SK-N-SH (cell line): ENCODE measurements at regions not wholly inside any gene's neighbourhood (a gene's known extent, or its start where the extent isn't known, plus 50 kb on each side); places are given as distances from the start of the nearest gene placed in this dataset.

ENCODE experiments used
- CTCF ChIA-PET: fragments of 300-600, 350-600 bp; formaldehyde crosslinking; extraction: SDS; loops from one replicate; lab custom pipeline; 2021; lab: Yijun Ruan, JAX
- POLR2A ChIA-PET: fragments of 350-600 bp; sonication (Branson Sonifier 250); formaldehyde crosslinking; extraction: SDS; loops from one replicate; lab custom pipeline; 2020; ENCODE audit warnings: antibody characterized with exemption, inconsistent platforms; lab: Yijun Ruan, JAX
- DNase-seq: peaks from one replicate; pipeline ENCODE4 v3.0.0; 2012
- H2AFZ ChIP-seq: fragments of 200-600 bp; sonication (generic); 2 replicates; pipeline ENCODE4 v1.8.1; 2016; ENCODE audit warnings: antibody characterized with exemption, mild to moderate bottlenecking, low read depth
- H3F3A ChIP-seq: fragments of 200-600 bp; sonication (generic); replicated peaks from 2 replicates; pipeline ENCODE3; 2016; ENCODE audit warnings: antibody characterized with exemption, mild to moderate bottlenecking; ENCODE audit not compliant: insufficient read depth
- H3K27ac ChIP-seq, 2 experiments: fragments of 200-500 bp in 1 of 2; fragments of 200-600 bp in 1 of 2; sonication (Bioruptor generic) in 1 of 2; sonication (generic), shearing (Covaris generic) in 1 of 2; 2 replicates each; pipeline versions ENCODE4 v1.5.1 to v1.6.1; 2014 to 2016; ENCODE audit warnings: low read depth in 2 of 2, inconsistent platforms in 1 of 2, low read length in 1 of 2, mild to moderate bottlenecking in 1 of 2, mixed read lengths in 1 of 2
- H3K27me3 ChIP-seq: fragments of 200-600 bp; sonication (generic), shearing (Covaris generic); 2 replicates; pipeline ENCODE4 v1.6.1; 2016; ENCODE audit warnings: mixed run types; ENCODE audit not compliant: insufficient read depth
- H3K36me3 ChIP-seq, 2 experiments: fragments of 200-500 bp in 1 of 2; fragments of 200-600 bp in 1 of 2; sonication (Bioruptor generic) in 1 of 2; sonication (generic) in 1 of 2; replicated peaks in 1 of 2; 2 replicates each; pipeline versions ENCODE3 to v1.5.1; 2014 to 2016; ENCODE audit warnings: low read length in 1 of 2, mild to moderate bottlenecking in 1 of 2; ENCODE audit not compliant: insufficient read depth in 2 of 2, control insufficient read depth in 1 of 2
- H3K4me1 ChIP-seq, 2 experiments: fragments of 200-500 bp in 1 of 2; fragments of 200-600 bp in 1 of 2; sonication (Bioruptor generic) in 1 of 2; sonication (generic), shearing (Covaris generic) in 1 of 2; 2 replicates each; pipeline versions ENCODE4 v1.5.1 to v1.6.1; 2014 to 2016; ENCODE audit warnings: low read depth in 1 of 2, low read length in 1 of 2, mixed run types in 1 of 2; ENCODE audit not compliant: insufficient read depth in 2 of 2, control insufficient read depth in 1 of 2
- H3K4me2 ChIP-seq: fragments of 200-600 bp; sonication (generic), shearing (Covaris generic); 2 replicates; pipeline ENCODE4 v1.6.1; 2017; ENCODE audit warnings: mixed run types
- H3K4me3 ChIP-seq, 2 experiments: fragments of 200-500 bp in 1 of 2; fragments of 200-600 bp in 1 of 2; sonication (Bioruptor generic) in 1 of 2; sonication (generic), shearing (Covaris generic) in 1 of 2; 2 replicates each; pipeline versions ENCODE4 v1.5.1 to v1.8.1; 2014 to 2016; ENCODE audit warnings: low read depth in 2 of 2, inconsistent platforms in 1 of 2, low read length in 1 of 2, mild to moderate bottlenecking in 1 of 2, mixed read lengths in 1 of 2, moderate library complexity in 1 of 2
- H3K79me2 ChIP-seq: fragments of 200-600 bp; sonication (generic); 2 replicates; pipeline ENCODE4 v1.8.1; 2017; ENCODE audit warnings: mild to moderate bottlenecking; ENCODE audit not compliant: insufficient read depth
- H3K9ac ChIP-seq: fragments of 200-600 bp; sonication (generic); 2 replicates; pipeline ENCODE4 v1.6.1; 2017; ENCODE audit warnings: mixed run types
- H3K9me2 ChIP-seq: fragments of 200-600 bp; sonication (generic); 2 replicates; pipeline ENCODE4 v1.6.1; 2017; ENCODE audit warnings: mixed run types
- H3K9me3 ChIP-seq: fragments of 200-600 bp; sonication (generic); 2 replicates; pipeline ENCODE4 v1.6.1; 2017; ENCODE audit warnings: mixed run types, mild to moderate bottlenecking, moderate library complexity
- H4K20me1 ChIP-seq: fragments of 200-600 bp; sonication (generic); 2 replicates; pipeline ENCODE4 v1.6.1; 2017; ENCODE audit warnings: mild to moderate bottlenecking, mixed run types; ENCODE audit not compliant: insufficient read depth
- ELF1 ChIP-seq: IDR thresholded peaks from 2 replicates; pipeline ENCODE4 v1.4.0; 2012
- EP300 ChIP-seq, 2 experiments: IDR thresholded peaks; 2 replicates each; pipeline versions ENCODE4 v1.4.0 to v1.6.1; 2012; ENCODE audit warnings: borderline replicate concordance in 1 of 2, low read depth in 1 of 2, low read length in 1 of 2
- EZH2phosphoT487 ChIP-seq: fragments of 200-600 bp; sonication (generic); IDR thresholded peaks from 2 replicates; pipeline ENCODE4 v1.6.1; 2017; ENCODE audit warnings: low read depth, mixed run types, mild to moderate bottlenecking, antibody characterized with exemption, moderate library complexity, borderline replicate concordance
- FOXJ3 ChIP-seq: sonication (generic); formaldehyde crosslinking; IDR thresholded peaks from 2 replicates; pipeline ENCODE4 v1.5.1; 2020; ENCODE audit warnings: mild to moderate bottlenecking, missing genetic modification reagents
- FOXM1 ChIP-seq: IDR thresholded peaks from 2 replicates; pipeline ENCODE4 v1.4.0; 2012; ENCODE audit warnings: low read depth, mild to moderate bottlenecking
- GATA2 ChIP-seq: sonication (generic); formaldehyde crosslinking; IDR thresholded peaks from 2 replicates; pipeline ENCODE4 v1.5.0; 2020; ENCODE audit warnings: mild to moderate bottlenecking, missing genetic modification reagents
- NFIC ChIP-seq: IDR thresholded peaks from 2 replicates; pipeline ENCODE4 v1.4.0; 2012; ENCODE audit warnings: borderline replicate concordance
- PBX3 ChIP-seq: IDR thresholded peaks from 2 replicates; pipeline ENCODE4; 2012
- POLR2AphosphoS5 ChIP-seq: IDR thresholded peaks from 2 replicates; pipeline ENCODE4 v1.6.1; 2012; ENCODE audit warnings: low read depth, low read length
- RXRA ChIP-seq: IDR thresholded peaks from 2 replicates; pipeline ENCODE4 v1.4.0; 2012; ENCODE audit warnings: low read depth, mild to moderate bottlenecking, borderline replicate concordance
- SMC3 ChIP-seq: IDR thresholded peaks from 2 replicates; pipeline ENCODE4 v1.6.1; 2012; ENCODE audit warnings: low read depth, low read length, improper control_type of control experiment
- TAF1 ChIP-seq: IDR thresholded peaks from 2 replicates; pipeline ENCODE4 v1.6.1; 2012; ENCODE audit warnings: low read depth, mild to moderate bottlenecking, low read length, moderate library complexity, borderline replicate concordance
- TEAD4 ChIP-seq: IDR thresholded peaks from 2 replicates; pipeline ENCODE4 v1.4.0; 2012; ENCODE audit warnings: mild to moderate bottlenecking, borderline replicate concordance; ENCODE audit not compliant: insufficient read depth
- WGBS: methylation state at CpG from one replicate; pipeline ENCODE4 v1.1.6; 2017; ENCODE audit warnings: low lambda C conversion rate; 5-methylcytosine and 5-hydroxymethylcytosine counted together
- TF ChIP-seq, protein P1 (sequence below): fragments of 150-350 bp; IDR thresholded peaks from 2 replicates; pipeline ENCODE4 v1.6.1; 2017; ENCODE audit warnings: antibody characterized with exemption, low read length, low read depth, borderline replicate concordance
- TF ChIP-seq, protein P2 (sequence below): fragments of 200-600 bp; sonication (generic); IDR thresholded peaks from 2 replicates; pipeline ENCODE4 v1.6.1; 2017; ENCODE audit warnings: antibody characterized with exemption, mild to moderate bottlenecking, moderate library complexity
- TF ChIP-seq, protein P3 (sequence below): IDR thresholded peaks from 2 replicates; pipeline ENCODE4 v1.4.0; 2012; ENCODE audit warnings: low read depth

DNA sequence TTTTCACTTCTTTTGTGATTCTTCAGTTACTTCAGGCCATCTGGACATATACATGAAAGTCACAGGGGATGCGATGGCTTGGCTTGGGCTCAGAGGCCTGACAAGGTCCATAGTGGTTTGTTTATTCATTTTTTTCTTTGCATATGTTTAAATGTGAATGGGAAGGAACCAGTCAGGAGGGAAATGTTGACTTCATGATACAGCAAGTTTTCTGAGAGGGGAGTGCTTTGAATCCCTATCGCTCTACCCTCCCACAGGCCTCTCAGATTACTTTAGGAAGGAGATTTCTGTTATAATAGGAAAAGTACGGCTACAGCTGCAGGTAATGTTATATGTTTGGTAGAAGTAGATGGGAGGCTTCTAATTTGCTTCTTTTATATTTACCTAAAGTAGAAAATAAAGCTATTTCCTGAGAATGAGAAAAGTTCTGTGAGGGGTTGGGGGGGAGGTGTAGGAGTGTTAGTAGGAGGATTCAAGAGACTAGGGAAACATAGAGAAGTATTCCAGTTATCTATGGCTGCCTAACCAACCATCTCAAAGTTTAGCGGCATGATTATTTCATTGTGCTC lies 322.9 kb downstream of the RAPGEF2 start:
- no peaks in the 10 kb centered on the region for H3K36me3 ChIP-seq
- H3K4me1 ChIP-seq: peaks cover 0 to 5% of the 10 kb centered on the region in 2 experiments; a peak in 1 of 4 replicates
- no peak for TF ChIP-seq PBX3
- no peak for TF ChIP-seq EZH2phosphoT487
- TF ChIP-seq FOXM1: no peak
- no peak for TF ChIP-seq EP300 (IDR thresholded peaks at IDR 0.05; ENCODE audit: borderline replicate concordance in 1 of 2, low read depth in 1 of 2, low read length in 1 of 2)
- TF ChIP-seq, protein P1, sequence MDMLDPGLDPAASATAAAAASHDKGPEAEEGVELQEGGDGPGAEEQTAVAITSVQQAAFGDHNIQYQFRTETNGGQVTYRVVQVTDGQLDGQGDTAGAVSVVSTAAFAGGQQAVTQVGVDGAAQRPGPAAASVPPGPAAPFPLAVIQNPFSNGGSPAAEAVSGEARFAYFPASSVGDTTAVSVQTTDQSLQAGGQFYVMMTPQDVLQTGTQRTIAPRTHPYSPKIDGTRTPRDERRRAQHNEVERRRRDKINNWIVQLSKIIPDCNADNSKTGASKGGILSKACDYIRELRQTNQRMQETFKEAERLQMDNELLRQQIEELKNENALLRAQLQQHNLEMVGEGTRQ: no peak
- ChIA-PET POLR2A (no interaction called here), CTCF (no interaction called here)
- 67% methylated on average over 4 of the region's 4 CpGs for WGBS
- no peaks in the 10 kb centered on the region for H3K27me3 ChIP-seq
- no peak overlapping the region for H2AFZ ChIP-seq
- no peak overlapping the region for H3K27ac ChIP-seq
- no peak for DNase-seq
- H3K9ac ChIP-seq: no peak overlapping the region
- H3K4me3 ChIP-seq: no peak overlapping the region
- no peaks in the 10 kb centered on the region for H3K9me2 ChIP-seq
- H3K4me2 ChIP-seq: no peak overlapping the region
- H3K9me3 ChIP-seq: no peaks in the 10 kb centered on the region
- H4K20me1 ChIP-seq: no peaks in the 10 kb centered on the region
- no peaks in the 10 kb centered on the region for H3F3A ChIP-seq
- H3K79me2 ChIP-seq: no peaks in the 10 kb centered on the region

DNA sequence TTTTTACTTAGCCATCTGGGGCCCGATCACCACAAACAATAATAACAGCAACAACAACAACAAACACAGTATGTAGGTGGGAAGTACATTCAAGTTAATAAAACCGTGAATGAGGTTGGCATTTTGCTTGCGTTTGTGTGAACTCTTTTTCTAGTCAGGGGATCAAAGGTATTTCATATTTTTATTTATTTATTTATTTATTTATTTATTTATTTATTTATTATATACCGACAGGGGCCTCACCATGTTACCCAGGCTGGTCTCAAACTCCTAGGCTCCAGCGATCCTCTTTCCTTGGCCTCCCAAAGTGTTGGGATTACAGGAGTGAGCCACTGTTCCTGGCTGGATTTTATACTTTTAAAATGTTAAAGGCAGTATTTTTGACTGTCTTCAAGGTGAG lies 325.4 kb downstream of the RAPGEF2 start:
- ChIA-PET POLR2A (no interaction called here), CTCF (no interaction called here)
- Histone ChIP-seq H3K4me1 (peaks cover 0 to 5% of the 10 kb centered on the region in 2 experiments; a peak in 1 of 4 replicates), H2AFZ (no peak overlapping the region), H3K79me2 (no peaks in the 10 kb centered on the region), H3K9ac (no peak overlapping the region), H3K27ac (no peak overlapping the region), H3F3A (no peaks in the 10 kb centered on the region), H3K36me3 (no peaks in the 10 kb centered on the region), H3K27me3 (no peaks in the 10 kb centered on the region), H3K4me3 (no peak overlapping the region), H4K20me1 (no peaks in the 10 kb centered on the region), H3K9me3 (no peaks in the 10 kb centered on the region), H3K9me2 (no peaks in the 10 kb centered on the region), H3K4me2 (no peak overlapping the region)
- TF ChIP-seq POLR2AphosphoS5: no peak
- TF ChIP-seq SMC3: no peak
- TF ChIP-seq ELF1: no peak
- TF ChIP-seq GATA2 (CRISPR knock-in tag): no peak
- no peak for TF ChIP-seq TAF1
- no peak for TF ChIP-seq TEAD4
- TF ChIP-seq NFIC: no peak
- TF ChIP-seq, protein P2, sequence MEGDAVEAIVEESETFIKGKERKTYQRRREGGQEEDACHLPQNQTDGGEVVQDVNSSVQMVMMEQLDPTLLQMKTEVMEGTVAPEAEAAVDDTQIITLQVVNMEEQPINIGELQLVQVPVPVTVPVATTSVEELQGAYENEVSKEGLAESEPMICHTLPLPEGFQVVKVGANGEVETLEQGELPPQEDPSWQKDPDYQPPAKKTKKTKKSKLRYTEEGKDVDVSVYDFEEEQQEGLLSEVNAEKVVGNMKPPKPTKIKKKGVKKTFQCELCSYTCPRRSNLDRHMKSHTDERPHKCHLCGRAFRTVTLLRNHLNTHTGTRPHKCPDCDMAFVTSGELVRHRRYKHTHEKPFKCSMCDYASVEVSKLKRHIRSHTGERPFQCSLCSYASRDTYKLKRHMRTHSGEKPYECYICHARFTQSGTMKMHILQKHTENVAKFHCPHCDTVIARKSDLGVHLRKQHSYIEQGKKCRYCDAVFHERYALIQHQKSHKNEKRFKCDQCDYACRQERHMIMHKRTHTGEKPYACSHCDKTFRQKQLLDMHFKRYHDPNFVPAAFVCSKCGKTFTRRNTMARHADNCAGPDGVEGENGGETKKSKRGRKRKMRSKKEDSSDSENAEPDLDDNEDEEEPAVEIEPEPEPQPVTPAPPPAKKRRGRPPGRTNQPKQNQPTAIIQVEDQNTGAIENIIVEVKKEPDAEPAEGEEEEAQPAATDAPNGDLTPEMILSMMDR: no peak
- TF ChIP-seq, protein P3, sequence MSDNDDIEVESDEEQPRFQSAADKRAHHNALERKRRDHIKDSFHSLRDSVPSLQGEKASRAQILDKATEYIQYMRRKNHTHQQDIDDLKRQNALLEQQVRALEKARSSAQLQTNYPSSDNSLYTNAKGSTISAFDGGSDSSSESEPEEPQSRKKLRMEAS: no peak
- no peak for TF ChIP-seq FOXJ3 (CRISPR knock-in tag)
- TF ChIP-seq RXRA: no peak
- no peak for DNase-seq
- 90% methylated on average over 5 of the region's 5 CpGs for WGBS
